ENCODE measurements at regions not wholly inside any gene's neighbourhood (a gene's known extent, or its start where the extent isn't known, plus 50 kb on each side); places are given as distances from the start of the nearest gene placed in this dataset.

GRCh38 chr9:115770521-115770920 lies 383.1 kb upstream of the PAPPA start:
- Histone ChIP-seq H3K23ac (ENCODE audit: insufficient read length, low read depth, low read length) (no peak overlapping the region), H3K4me2 (ENCODE audit: insufficient read depth, insufficient read length, low read length) (no peak overlapping the region), H2BK20ac (ENCODE audit: low read depth, low read length, poor library complexity, severe bottlenecking) (no peak overlapping the region), H4K20me1 (ENCODE audit: control insufficient read depth, insufficient read depth, insufficient read length) (no peaks in the 10 kb centered on the region), H2AK5ac (ENCODE audit: insufficient read length, low read length) (no peak overlapping the region), H3K27me3 (ENCODE audit: insufficient read depth, low read length) (no peaks in the 10 kb centered on the region), H4K91ac (ENCODE audit: insufficient read length, low read depth, low read length) (no peak overlapping the region), H3K79me2 (ENCODE audit: insufficient read depth, low read length) (no peaks in the 10 kb centered on the region), H2AFZ (ENCODE audit: low read length) (no peak overlapping the region), H3K4ac (ENCODE audit: low read depth, low read length) (no peak overlapping the region), H4K8ac (replicated peaks; ENCODE audit: insufficient read length, low read depth, low read length) (no peak overlapping the region), H3K79me1 (ENCODE audit: insufficient read depth, low read depth, low read length, poor library complexity, severe bottlenecking) (no peaks in the 10 kb centered on the region), H3K27ac (ENCODE audit: insufficient read length, low read depth, low read length) (no peak overlapping the region), H3K4me1 (ENCODE audit: insufficient read depth, low read length) (no peaks in the 10 kb centered on the region), H3K9me3 (ENCODE audit: control insufficient read depth, low read depth, low read length) (no peaks in the 10 kb centered on the region), H2BK12ac (ENCODE audit: insufficient read length, low read depth, low read length) (no peak overlapping the region), H3K23me2 (ENCODE audit: insufficient read length, low read depth, low read length, poor library complexity, severe bottlenecking) (no peaks in the 10 kb centered on the region), H2BK120ac (ENCODE audit: low read depth, low read length, poor library complexity, severe bottlenecking) (no peak overlapping the region), H3K9ac (ENCODE audit: extremely low read depth, insufficient read length, low read length) (no peak overlapping the region), H3K14ac (ENCODE audit: insufficient read depth, low read length) (no peak overlapping the region), H3K56ac (ENCODE audit: insufficient read length, low read depth, low read length) (no peak overlapping the region), H3T11ph (ENCODE audit: low read length) (no peak overlapping the region), H4K5ac (ENCODE audit: insufficient read length, low read depth, low read length) (no peak overlapping the region), H3K18ac (ENCODE audit: insufficient read length, low read depth, low read length) (no peak overlapping the region), H2BK15ac (ENCODE audit: low read depth, low read length) (no peak overlapping the region), H2BK5ac (ENCODE audit: insufficient read length, low read length) (no peak overlapping the region)
- no CpG with 5 or more reads among the region's 2 CpGs for WGBS (ENCODE audit: extremely low coverage, insufficient read length, low lambda C conversion rate)
- Mint-ChIP-seq H3K27me3 (ENCODE audit: low read depth) (no peaks in the 10 kb centered on the region), H3K4me3 (no peak overlapping the region), H3K36me3 (ENCODE audit: insufficient read depth in 1 of 3, low read depth in 3 of 3) (no peaks in the 10 kb centered on the region), H3K27ac (no peak overlapping the region), H3K9me3 (no peaks in the 10 kb centered on the region), H3K4me1 (no peaks in the 10 kb centered on the region)
- no peak for DNase-seq
- TF ChIP-seq CTCF (conservative IDR thresholded peaks at IDR 0.05): no peak
